ENCODE measurements at regions not wholly inside any gene's neighbourhood (a gene's known extent, or its start where the extent isn't known, plus 50 kb on each side); places are given as distances from the start of the nearest gene placed in this dataset.
"Not testable (repeated sequence)": the region's sequence is repeated elsewhere in the genome, so short reads cannot be mapped to it uniquely, and the experiment has no call there.

DNA sequence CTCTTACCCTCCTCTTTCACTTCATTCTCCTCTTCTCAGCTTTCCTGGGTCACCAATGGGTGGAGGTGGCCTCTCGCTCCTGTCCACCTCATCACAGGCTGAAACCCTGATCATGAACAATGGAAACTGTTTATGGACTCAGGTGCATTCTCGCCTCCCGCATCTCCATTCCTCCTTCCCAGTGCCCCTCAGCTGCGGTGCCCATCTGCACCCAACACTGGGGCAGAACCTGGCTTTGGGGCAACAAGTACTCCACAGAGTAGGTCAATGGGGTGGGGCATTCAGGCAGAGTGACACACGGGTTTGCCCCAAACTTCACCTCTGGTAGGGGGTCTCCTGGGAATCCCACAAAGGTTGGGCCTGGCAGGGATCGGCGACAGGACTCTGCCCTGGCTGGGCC lies 199.5 kb downstream of the RTP5 start:
- Histone ChIP-seq H3K9me3 (ENCODE audit: insufficient read depth, low read length) (no peaks in the 10 kb centered on the region), H3K27ac (ENCODE audit: low read depth, low read length) (no peak overlapping the region), H2AFZ (ENCODE audit: low read depth, low read length, severe bottlenecking) (no peak overlapping the region), H3K36me3 (ENCODE audit: low read length) (no peaks in the 10 kb centered on the region), H3F3A (ENCODE audit: insufficient read depth) (no peaks in the 10 kb centered on the region), H3K4me3 (ENCODE audit: insufficient read depth, low read length, poor library complexity, severe bottlenecking) (no peak overlapping the region), H3K9me2 (replicated peaks; ENCODE audit: insufficient read depth, low read length) (no peaks in the 10 kb centered on the region), H4K20me1 (ENCODE audit: low read depth, low read length) (no peaks in the 10 kb centered on the region), H3K9ac (ENCODE audit: low read length) (no peak overlapping the region), H3K27me3 (ENCODE audit: low read length) (no peaks in the 10 kb centered on the region), H3K79me2 (ENCODE audit: insufficient read depth, low read length) (no peaks in the 10 kb centered on the region), H3K4me2 (ENCODE audit: low read depth, low read length, poor library complexity, severe bottlenecking) (no peak overlapping the region)
- TF ChIP-seq EZH2phosphoT487 (conservative IDR thresholded peaks at IDR 0.05; ENCODE audit: low read length): no peak
- TF ChIP-seq, protein P1, sequence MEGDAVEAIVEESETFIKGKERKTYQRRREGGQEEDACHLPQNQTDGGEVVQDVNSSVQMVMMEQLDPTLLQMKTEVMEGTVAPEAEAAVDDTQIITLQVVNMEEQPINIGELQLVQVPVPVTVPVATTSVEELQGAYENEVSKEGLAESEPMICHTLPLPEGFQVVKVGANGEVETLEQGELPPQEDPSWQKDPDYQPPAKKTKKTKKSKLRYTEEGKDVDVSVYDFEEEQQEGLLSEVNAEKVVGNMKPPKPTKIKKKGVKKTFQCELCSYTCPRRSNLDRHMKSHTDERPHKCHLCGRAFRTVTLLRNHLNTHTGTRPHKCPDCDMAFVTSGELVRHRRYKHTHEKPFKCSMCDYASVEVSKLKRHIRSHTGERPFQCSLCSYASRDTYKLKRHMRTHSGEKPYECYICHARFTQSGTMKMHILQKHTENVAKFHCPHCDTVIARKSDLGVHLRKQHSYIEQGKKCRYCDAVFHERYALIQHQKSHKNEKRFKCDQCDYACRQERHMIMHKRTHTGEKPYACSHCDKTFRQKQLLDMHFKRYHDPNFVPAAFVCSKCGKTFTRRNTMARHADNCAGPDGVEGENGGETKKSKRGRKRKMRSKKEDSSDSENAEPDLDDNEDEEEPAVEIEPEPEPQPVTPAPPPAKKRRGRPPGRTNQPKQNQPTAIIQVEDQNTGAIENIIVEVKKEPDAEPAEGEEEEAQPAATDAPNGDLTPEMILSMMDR (IDR thresholded peaks at IDR 0.05; ENCODE audit: insufficient read depth, low read length, poor library complexity, severe bottlenecking): no peak

DNA sequence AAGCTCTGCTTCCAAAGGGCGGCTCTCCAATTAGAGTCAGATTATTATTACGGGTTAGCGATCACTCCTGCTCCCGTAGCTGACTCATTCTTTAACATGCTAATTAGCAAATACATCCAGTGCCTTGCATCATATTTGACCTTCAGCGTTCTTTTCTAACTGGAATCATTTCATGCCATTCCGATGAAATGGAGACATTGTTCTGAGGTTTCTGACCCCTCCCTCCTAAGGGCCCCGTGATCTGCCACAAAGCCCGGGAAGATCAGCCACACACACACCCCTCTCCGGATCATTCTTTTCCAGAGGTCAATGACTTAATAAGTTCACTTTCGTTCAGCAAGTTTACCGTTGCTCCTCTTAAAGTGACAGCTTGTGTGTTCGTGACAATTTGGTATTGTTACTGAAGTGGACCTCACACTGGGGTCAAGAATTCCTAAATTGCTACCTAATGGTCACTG lies 200.4 kb downstream of the RTP5 start:
- not testable (repeated sequence) for H3K4me3 ChIP-seq (ENCODE audit: insufficient read depth, low read length, poor library complexity, severe bottlenecking); H3K36me3 ChIP-seq (ENCODE audit: low read length); H3K9me3 ChIP-seq (ENCODE audit: insufficient read depth, low read length); H3K79me2 ChIP-seq (ENCODE audit: insufficient read depth, low read length); H3K27ac ChIP-seq (ENCODE audit: low read depth, low read length); H4K20me1 ChIP-seq (ENCODE audit: low read depth, low read length); H3K4me2 ChIP-seq (ENCODE audit: low read depth, low read length, poor library complexity, severe bottlenecking); H2AFZ ChIP-seq (ENCODE audit: low read depth, low read length, severe bottlenecking); H3F3A ChIP-seq (ENCODE audit: insufficient read depth); H3K27me3 ChIP-seq (ENCODE audit: low read length); H3K9ac ChIP-seq (ENCODE audit: low read length); H3K9me2 ChIP-seq (replicated peaks; ENCODE audit: insufficient read depth, low read length)

DNA sequence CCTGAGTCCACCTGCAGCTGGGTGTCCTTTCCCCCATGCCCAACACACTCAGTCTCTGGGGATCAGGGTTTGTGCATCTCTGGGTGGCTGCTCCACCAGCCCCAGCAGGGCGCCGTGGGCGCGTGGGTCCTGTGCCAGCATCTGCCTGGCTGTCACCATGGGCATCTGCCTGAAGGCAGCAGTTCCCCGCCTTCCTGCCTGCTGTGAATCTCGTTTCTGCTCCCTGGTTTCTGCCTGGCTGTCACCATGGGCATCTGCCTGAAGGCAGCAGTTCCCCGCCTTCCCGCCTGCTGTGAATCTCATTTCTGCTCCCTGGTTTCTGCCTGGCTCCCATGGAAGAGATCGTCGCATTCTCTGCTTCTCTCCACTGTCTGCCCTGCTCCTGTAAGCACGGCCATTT lies 201.2 kb downstream of the RTP5 start:
- not testable (repeated sequence) for H3F3A ChIP-seq (ENCODE audit: insufficient read depth); H3K9me3 ChIP-seq (ENCODE audit: insufficient read depth, low read length); H4K20me1 ChIP-seq (ENCODE audit: low read depth, low read length); H3K27ac ChIP-seq (ENCODE audit: low read depth, low read length); H3K9ac ChIP-seq (ENCODE audit: low read length); H3K27me3 ChIP-seq (ENCODE audit: low read length); H3K4me3 ChIP-seq (ENCODE audit: insufficient read depth, low read length, poor library complexity, severe bottlenecking); H3K36me3 ChIP-seq (ENCODE audit: low read length); H3K9me2 ChIP-seq (replicated peaks; ENCODE audit: insufficient read depth, low read length); H3K79me2 ChIP-seq (ENCODE audit: insufficient read depth, low read length); H2AFZ ChIP-seq (ENCODE audit: low read depth, low read length, severe bottlenecking); H3K4me2 ChIP-seq (ENCODE audit: low read depth, low read length, poor library complexity, severe bottlenecking)

DNA sequence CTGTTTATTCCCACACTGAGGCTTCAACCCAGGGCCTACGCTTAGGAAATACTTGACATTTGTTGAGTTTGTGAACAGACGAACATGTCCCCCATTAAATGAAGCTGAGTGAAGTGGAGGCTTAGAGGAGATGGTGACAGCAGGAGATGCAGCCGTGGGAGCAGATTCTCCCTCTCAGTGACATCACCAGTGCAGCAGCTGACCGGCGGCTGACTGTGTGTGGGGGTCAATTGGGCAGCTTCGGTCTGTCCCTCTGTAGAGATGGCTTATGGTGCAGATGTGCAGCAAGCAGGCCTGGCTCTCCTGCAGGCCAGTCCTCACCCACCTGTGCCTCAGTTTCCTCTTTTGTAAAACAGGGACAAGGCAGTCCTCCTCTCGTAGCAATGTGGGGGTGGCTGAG lies 201.8 kb downstream of the RTP5 start:
- not testable (repeated sequence) for H3F3A ChIP-seq (ENCODE audit: insufficient read depth); H3K4me2 ChIP-seq (ENCODE audit: low read depth, low read length, poor library complexity, severe bottlenecking); H3K27ac ChIP-seq (ENCODE audit: low read depth, low read length); H3K79me2 ChIP-seq (ENCODE audit: insufficient read depth, low read length); H3K9me2 ChIP-seq (replicated peaks; ENCODE audit: insufficient read depth, low read length); H3K36me3 ChIP-seq (ENCODE audit: low read length); H2AFZ ChIP-seq (ENCODE audit: low read depth, low read length, severe bottlenecking); H3K27me3 ChIP-seq (ENCODE audit: low read length); H3K9ac ChIP-seq (ENCODE audit: low read length); H4K20me1 ChIP-seq (ENCODE audit: low read depth, low read length); H3K9me3 ChIP-seq (ENCODE audit: insufficient read depth, low read length); H3K4me3 ChIP-seq (ENCODE audit: insufficient read depth, low read length, poor library complexity, severe bottlenecking)

DNA sequence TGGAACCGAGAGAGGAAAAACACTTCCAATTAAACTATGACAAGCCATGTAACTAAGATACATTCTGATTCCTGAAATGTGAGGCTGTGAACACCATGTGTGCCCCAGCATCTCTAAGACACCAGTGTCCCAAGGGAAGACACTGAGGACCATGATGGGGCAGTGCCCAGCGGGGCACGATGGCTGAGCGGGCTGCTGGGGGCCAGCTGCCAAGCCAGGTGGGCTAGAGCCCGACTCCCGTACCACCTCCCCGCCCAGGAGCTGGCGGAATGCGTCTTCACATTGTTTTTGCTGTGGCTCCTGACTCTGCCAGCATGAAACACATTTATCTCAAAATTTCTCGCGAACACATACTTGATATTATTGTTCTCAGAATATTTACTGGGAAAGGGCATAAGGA lies 202.4 kb downstream of the RTP5 start:
- H3K27me3 ChIP-seq (ENCODE audit: low read length); H3K36me3 ChIP-seq (ENCODE audit: low read length); H3K79me2 ChIP-seq (ENCODE audit: insufficient read depth, low read length); H3K9me2 ChIP-seq (replicated peaks; ENCODE audit: insufficient read depth, low read length); H3K4me3 ChIP-seq (ENCODE audit: insufficient read depth, low read length, poor library complexity, severe bottlenecking); H3F3A ChIP-seq (ENCODE audit: insufficient read depth); H3K9me3 ChIP-seq (ENCODE audit: insufficient read depth, low read length); H2AFZ ChIP-seq (ENCODE audit: low read depth, low read length, severe bottlenecking); H3K27ac ChIP-seq (ENCODE audit: low read depth, low read length); H3K9ac ChIP-seq (ENCODE audit: low read length); H3K4me2 ChIP-seq (ENCODE audit: low read depth, low read length, poor library complexity, severe bottlenecking); H4K20me1 ChIP-seq (ENCODE audit: low read depth, low read length): not testable (repeated sequence)

Data from SU-DHL-6 (cell line).